Osteoblast (primary cell): ENCODE measurements at regions not wholly inside any gene's neighbourhood (a gene's known extent, or its start where the extent isn't known, plus 50 kb on each side); places are given as distances from the start of the nearest gene placed in this dataset.

Experiments
- DNase-seq: peaks from one replicate; pipeline ENCODE4 v3.0.0; 2011; ENCODE audit warnings: low spot score, mixed read lengths; ENCODE audit not compliant: insufficient read length; ENCODE audit errors: missing footprints
- H2AFZ ChIP-seq: 2 replicates; pipeline ENCODE4 v1.6.0; 2011; ENCODE audit warnings: mild to moderate bottlenecking, low read length
- H3K27ac ChIP-seq: 2 replicates; pipeline ENCODE4 v1.5.1; 2011; ENCODE audit warnings: mild to moderate bottlenecking, low read depth, low read length, moderate library complexity
- H3K27me3 ChIP-seq: 2 replicates; pipeline ENCODE4 v1.6.0; 2012; ENCODE audit warnings: mild to moderate bottlenecking, control low read depth, inconsistent platforms, low read length, moderate library complexity; ENCODE audit not compliant: insufficient read depth
- H3K36me3 ChIP-seq: 2 replicates; pipeline ENCODE4 v1.5.1; 2011; ENCODE audit warnings: mild to moderate bottlenecking, low read length, control low read depth, moderate library complexity; ENCODE audit not compliant: insufficient read depth
- H3K4me1 ChIP-seq: 2 replicates; pipeline ENCODE4 v1.5.1; 2011; ENCODE audit warnings: mild to moderate bottlenecking, low read length, control low read depth, moderate library complexity; ENCODE audit not compliant: insufficient read depth
- H3K4me2 ChIP-seq: 2 replicates; pipeline ENCODE4 v1.6.0; 2011; ENCODE audit warnings: mild to moderate bottlenecking, low read length; ENCODE audit not compliant: insufficient read depth
- H3K4me3 ChIP-seq: fragments of 200-600 bp; sonication (generic); 3 replicates; pipeline ENCODE4 v1.5.1; 2012; ENCODE audit warnings: mild to moderate bottlenecking, low read length, inconsistent platforms; ENCODE audit not compliant: insufficient read depth
- H3K79me2 ChIP-seq: 2 replicates; pipeline ENCODE4 v1.6.0; 2012; ENCODE audit warnings: mild to moderate bottlenecking, low read length, control low read depth, inconsistent platforms; ENCODE audit not compliant: insufficient read depth
- H3K9me3 ChIP-seq: 2 replicates; pipeline ENCODE4 v1.5.1; 2011; ENCODE audit warnings: low read depth, low read length, control low read depth
- H4K20me1 ChIP-seq: 2 replicates; pipeline ENCODE4 v1.6.0; 2012; ENCODE audit warnings: mild to moderate bottlenecking, low read length, control low read depth; ENCODE audit not compliant: insufficient read depth
- CTCF ChIP-seq: IDR thresholded peaks from 2 replicates; pipeline ENCODE4 v1.5.1; 2011; ENCODE audit warnings: mild to moderate bottlenecking, low read depth, low read length, moderate library complexity; ENCODE audit errors: extremely low read depth

GRCh38 chr4:144495944-144496343 lies 150.0 kb upstream of the HHIP start:
- Histone ChIP-seq H3K36me3 (no peaks in the 10 kb centered on the region), H3K79me2 (no peaks in the 10 kb centered on the region), H3K4me2 (no peak overlapping the region), H3K4me1 (no peaks in the 10 kb centered on the region), H3K9me3 (no peaks in the 10 kb centered on the region), H4K20me1 (no peaks in the 10 kb centered on the region), H3K4me3 (no peak overlapping the region), H3K27ac (no peak overlapping the region), H2AFZ (no peak overlapping the region), H3K27me3 (no peaks in the 10 kb centered on the region)
- TF ChIP-seq CTCF = no peak
- DNase-seq = no peak

DNA sequence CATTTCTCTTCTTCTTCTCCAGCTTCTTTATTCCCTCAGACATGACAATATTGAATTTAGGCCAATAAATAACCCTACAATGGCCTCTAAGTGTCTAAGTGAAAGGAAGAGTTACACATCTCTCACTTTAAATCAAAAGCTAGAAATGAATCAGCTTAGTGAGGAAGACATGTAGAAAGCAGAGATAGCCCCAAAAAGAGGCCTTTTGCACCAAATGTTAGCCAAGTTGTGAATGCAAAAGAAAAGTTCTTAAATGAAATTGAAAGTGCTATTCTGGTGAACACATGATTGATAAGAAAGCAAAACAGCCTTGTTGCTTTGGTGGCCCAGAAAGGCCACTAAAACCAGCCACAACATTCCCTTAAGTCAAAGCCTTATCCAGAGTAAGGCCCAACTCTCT lies 146.2 kb upstream of the HHIP start:
- Histone ChIP-seq H3K27me3 (no peaks in the 10 kb centered on the region), H3K4me1 (no peaks in the 10 kb centered on the region), H3K4me3 (no peak overlapping the region), H3K9me3 (no peaks in the 10 kb centered on the region), H2AFZ (no peak overlapping the region), H3K36me3 (no peaks in the 10 kb centered on the region), H4K20me1 (no peaks in the 10 kb centered on the region), H3K27ac (no peak overlapping the region), H3K4me2 (no peak overlapping the region), H3K79me2 (no peaks in the 10 kb centered on the region)
- no peak for DNase-seq
- TF ChIP-seq CTCF = no peak

- no peak for TF ChIP-seq CTCF
- no peak overlapping the region for H3K4me3 ChIP-seq
- no peak for DNase-seq
- no peaks in the 10 kb centered on the region for H3K79me2 ChIP-seq
- H3K9me3 ChIP-seq = no peaks in the 10 kb centered on the region
- no peaks in the 10 kb centered on the region for H3K36me3 ChIP-seq
- H3K27me3 ChIP-seq = no peaks in the 10 kb centered on the region
- no peak overlapping the region for H3K27ac ChIP-seq
- H3K4me2 ChIP-seq = no peak overlapping the region
- H3K4me1 ChIP-seq = no peaks in the 10 kb centered on the region
- no peak overlapping the region for H2AFZ ChIP-seq
- H4K20me1 ChIP-seq = no peaks in the 10 kb centered on the region
Measured at GRCh38 chr4:144501231-144501780, 144.7 kb upstream of the HHIP start.

DNA sequence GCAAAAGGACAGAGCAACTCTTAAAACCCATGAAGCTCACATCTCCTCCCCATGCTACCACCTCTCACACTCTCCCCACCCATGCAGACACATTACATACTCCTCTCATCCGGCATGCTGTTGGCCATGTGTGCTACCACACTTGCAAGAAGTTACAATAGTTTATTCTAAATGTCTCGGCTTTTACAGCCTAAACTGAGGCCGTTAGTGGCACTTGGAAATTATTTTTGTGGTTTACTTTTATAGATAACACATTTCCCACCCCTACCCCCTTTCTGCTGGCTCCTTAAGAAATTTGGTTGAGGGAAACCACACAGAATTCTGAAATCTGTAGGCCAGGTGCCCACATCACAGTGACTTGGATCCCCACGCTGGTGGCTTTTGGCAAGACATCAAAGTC lies 141.1 kb upstream of the HHIP start:
- no peak for DNase-seq

More for the DNA sequence above, 141.1 kb upstream of the HHIP start:
- no peaks in the 10 kb centered on the region for H3K79me2 ChIP-seq
- no peaks in the 10 kb centered on the region for H3K27me3 ChIP-seq
- H3K9me3 ChIP-seq = no peaks in the 10 kb centered on the region
- no peak overlapping the region for H3K27ac ChIP-seq
- H4K20me1 ChIP-seq = no peaks in the 10 kb centered on the region
- H3K4me2 ChIP-seq = no peak overlapping the region
- no peaks in the 10 kb centered on the region for H3K4me1 ChIP-seq
- H3K36me3 ChIP-seq = no peaks in the 10 kb centered on the region
- no peak overlapping the region for H2AFZ ChIP-seq
- no peak overlapping the region for H3K4me3 ChIP-seq
- no peak for TF ChIP-seq CTCF
